ENCODE measurements at regions not wholly inside any gene's neighbourhood (a gene's known extent, or its start where the extent isn't known, plus 50 kb on each side); places are given as distances from the start of the nearest gene placed in this dataset.

GRCh38 chr15:91779960-91780359, 73.5 kb upstream of the SLCO3A1 start:
- TF ChIP-seq STAT5B (CRISPR knock-in tag; IDR thresholded peaks at IDR 0.05) (no peak), RXRB (CRISPR knock-in tag; IDR thresholded peaks at IDR 0.05; ENCODE audit: borderline replicate concordance) (no peak), NR2F6 (IDR thresholded peaks at IDR 0.05) (no peak), NR2F6 (CRISPR knock-in tag; IDR thresholded peaks at IDR 0.05) (no peak)

Data from HepG2 (cell line).